Panc1 (cell line): ENCODE measurements at regions not wholly inside any gene's neighbourhood (a gene's known extent, or its start where the extent isn't known, plus 50 kb on each side); places are given as distances from the start of the nearest gene placed in this dataset.

Experiments used
- ATAC-seq: fragments of 200-7000 bp; cut with Tn5 transposase; 2 replicates; pipeline ENCODE4 v1.9.1; 2020; ENCODE audit warnings: mild to moderate bottlenecking, moderate library complexity
- BruUV-seq: library from RNA; stranded (reverse); fragments of 400-500 nt; replicated peaks from 2 replicates; lab custom pipeline; 2021; lab: Mats Ljungman, UMichigan
- CTCF ChIA-PET: fragments of 300-600 bp; sonication (Branson Sonifier 250); formaldehyde crosslinking; loops from one replicate; lab custom pipeline; 2022; ENCODE audit warnings: antibody characterized with exemption; lab: Charles Lee
- POLR2A ChIA-PET: fragments of 300-600 bp; sonication (Branson Sonifier 250); formaldehyde crosslinking; loops from one replicate; lab custom pipeline; 2022; ENCODE audit warnings: antibody characterized with exemption; lab: Charles Lee
- DNase-seq: peaks from one replicate; pipeline ENCODE4 v3.0.0-alpha.2; 2010; ENCODE audit warnings: low read depth, low spot score
- H3K27ac ChIP-seq: 2 replicates; pipeline ENCODE4 v1.5.1; 2011; ENCODE audit warnings: mild to moderate bottlenecking, low read length, inconsistent platforms
- H3K27me3 ChIP-seq: fragments of 200-500 bp; sonication (Bioruptor generic); 2 replicates; pipeline ENCODE4 v1.6.0; 2014; ENCODE audit warnings: low read length, inconsistent platforms; ENCODE audit not compliant: control insufficient read depth, insufficient read depth
- H3K36me3 ChIP-seq: fragments of 200-500 bp; sonication (Bioruptor generic); 2 replicates; pipeline ENCODE4 v1.5.1; 2014; ENCODE audit warnings: inconsistent platforms, mild to moderate bottlenecking, low read length, moderate library complexity; ENCODE audit not compliant: control insufficient read depth, insufficient read depth
- H3K4me1 ChIP-seq: 2 replicates; pipeline ENCODE4 v1.5.1; 2011; ENCODE audit warnings: inconsistent platforms, mild to moderate bottlenecking, low read length, moderate library complexity; ENCODE audit not compliant: control insufficient read depth, insufficient read depth
- H3K4me3 ChIP-seq, 2 experiments: 2 replicates each; pipeline ENCODE4 v1.5.1; 2011 to 2012; ENCODE audit warnings: low read depth in 2 of 2, low read length in 2 of 2, mild to moderate bottlenecking in 2 of 2, inconsistent platforms in 1 of 2, moderate library complexity in 1 of 2
- H3K9me3 ChIP-seq: fragments of 200-500 bp; sonication (Bioruptor generic); 2 replicates; pipeline ENCODE4 v1.5.1; 2014; ENCODE audit warnings: low read depth, mild to moderate bottlenecking, inconsistent platforms, low read length, moderate library complexity; ENCODE audit not compliant: control insufficient read depth, insufficient read depth
- CTCF ChIP-seq: fragments of 450-650 bp; IDR thresholded peaks from 2 replicates; pipeline ENCODE4 v1.5.1; 2017; ENCODE audit warnings: mild to moderate bottlenecking
- POLR2AphosphoS5 ChIP-seq: IDR thresholded peaks from 2 replicates; pipeline ENCODE4 v1.6.1; 2012; ENCODE audit warnings: mild to moderate bottlenecking, low read depth, low read length, moderate library complexity
- REST ChIP-seq, 2 experiments: IDR thresholded peaks; 2 replicates each; pipeline ENCODE4 v1.6.1; 2011 to 2012; ENCODE audit warnings: low read depth in 2 of 2, control low read depth in 1 of 2, low read length in 1 of 2, mild to moderate bottlenecking in 1 of 2, moderate library complexity in 1 of 2; ENCODE audit not compliant: insufficient read depth in 1 of 2
- SIN3A ChIP-seq: IDR thresholded peaks from 2 replicates; pipeline ENCODE4 v1.6.1; 2012; ENCODE audit warnings: low read depth, mild to moderate bottlenecking, low read length, moderate library complexity, borderline replicate concordance; ENCODE audit not compliant: insufficient read depth
- TCF7L2 ChIP-seq: IDR thresholded peaks from 2 replicates; pipeline ENCODE4 v1.6.1; 2011; ENCODE audit warnings: mild to moderate bottlenecking, low read depth, low read length, inconsistent platforms
- in situ Hi-C: cut with HindIII; loops from 2 replicates; pipeline ENCODE4 v1.10.0; 2016; ENCODE audit warnings: low sequenced_read_pairs, low pct_unique_long_range_greater_than_20kb
- intact Hi-C: fragments of 100-400 bp; cut with micrococcal nuclease; formaldehyde crosslinking; loops from one replicate; pipeline ENCODE4 v1.10.0; 2022; ENCODE audit not compliant: unreplicated experiment

- no TSS peak for BruUV-seq
- ChIA-PET CTCF (no interaction called here), POLR2A (no interaction called here)
- no peak for DNase-seq
- no peaks in the 10 kb centered on the region for H3K9me3 ChIP-seq
- no peaks in the 10 kb centered on the region for H3K36me3 ChIP-seq
- no peak overlapping the region for H3K27ac ChIP-seq
- in situ Hi-C loops (no loop called here), intact Hi-C loops (no loop called here)
- TF ChIP-seq SIN3A (no peak), CTCF (no peak), TCF7L2 (no peak), REST (IDR thresholded peaks at IDR 0.05; ENCODE audit: insufficient read depth in 1 of 2, low read depth in 2 of 2, low read length in 1 of 2) (no peak), POLR2AphosphoS5 (no peak)
- H3K27me3 ChIP-seq: no peaks in the 10 kb centered on the region
- no peak overlapping the region for H3K4me3 ChIP-seq
- ATAC-seq: no peak
- no peaks in the 10 kb centered on the region for H3K4me1 ChIP-seq
Observed at GRCh38 chr4:187474238-187474637, 521.3 kb upstream of the ZFP42 start.

GRCh38 chr4:187475901-187476300 lies 519.7 kb upstream of the ZFP42 start:
- ChIA-PET CTCF (no interaction called here), POLR2A (no interaction called here)
- no peak overlapping the region for H3K27ac ChIP-seq
- no peaks in the 10 kb centered on the region for H3K36me3 ChIP-seq
- DNase-seq: no peak
- ATAC-seq: no peak
- no peak for TF ChIP-seq SIN3A
- TF ChIP-seq TCF7L2: no peak
- no peak for TF ChIP-seq POLR2AphosphoS5
- intact Hi-C loops: no loop called here
- BruUV-seq: no TSS peak
- no peaks in the 10 kb centered on the region for H3K27me3 ChIP-seq
- no peak overlapping the region for H3K4me3 ChIP-seq
- in situ Hi-C loops: no loop called here
- no peaks in the 10 kb centered on the region for H3K9me3 ChIP-seq
- H3K4me1 ChIP-seq: no peaks in the 10 kb centered on the region

GRCh38 chr4:187477224-187477623 lies 518.3 kb upstream of the ZFP42 start:
- Histone ChIP-seq H3K27ac (no peak overlapping the region), H3K9me3 (no peaks in the 10 kb centered on the region), H3K27me3 (no peaks in the 10 kb centered on the region), H3K4me1 (no peaks in the 10 kb centered on the region), H3K4me3 (no peak overlapping the region), H3K36me3 (no peaks in the 10 kb centered on the region)
- in situ Hi-C loops (no loop called here), intact Hi-C loops (no loop called here)
- CTCF ChIA-PET: interaction anchor here (0.6 kb wide), 1 partner anchor 557 kb away, joined by 4 read pairs; no protein-coding TSS in a partner anchor
- TF ChIP-seq POLR2AphosphoS5: no peak
- no peak for TF ChIP-seq SIN3A
- TF ChIP-seq TCF7L2: no peak
- TF ChIP-seq REST (IDR thresholded peaks at IDR 0.05; ENCODE audit: insufficient read depth in 1 of 2, low read depth in 2 of 2, low read length in 1 of 2): no peak
- no peak for TF ChIP-seq CTCF
- ATAC-seq (no peak), DNase-seq (no peak)
- BruUV-seq: no TSS peak
- POLR2A ChIA-PET: no interaction called here
